Liver (tissue), 8 donors: ENCODE measurements at regions not wholly inside any gene's neighbourhood (a gene's known extent, or its start where the extent isn't known, plus 50 kb on each side); places are given as distances from the start of the nearest gene placed in this dataset.
A peak's percentile ranks its signal among the peaks of the same experiment; 100 is the strongest.

Experiments
- DNase-seq: peaks from one replicate; pipeline ENCODE4 v3.0.0-alpha.2; 2017; ENCODE audit warnings: low spot score
- H3K27ac ChIP-seq, 2 donors: one replicate each; pipeline ENCODE4 v1.7.0; 2013; ENCODE audit warnings: inconsistent platforms in 2 of 2, low read length in 2 of 2, control low read depth in 1 of 2, low read depth in 1 of 2, mild to moderate bottlenecking in 1 of 2
- H3K27me3 ChIP-seq, 4 donors: one replicate each; pipeline versions ENCODE4 v1.6.1 to v1.7.0; 2013; ENCODE audit warnings: low read length in 3 of 4, inconsistent platforms in 1 of 4, mild to moderate bottlenecking in 1 of 4, moderate library complexity in 1 of 4; ENCODE audit not compliant: control insufficient read depth in 4 of 4, insufficient read depth in 4 of 4
- H3K36me3 ChIP-seq, 4 donors: one replicate each; pipeline versions ENCODE4 v1.6.1 to v1.7.0; 2013; ENCODE audit warnings: low read length in 3 of 4, mild to moderate bottlenecking in 3 of 4, low read depth in 1 of 4, moderate library complexity in 1 of 4; ENCODE audit not compliant: control insufficient read depth in 4 of 4, insufficient read depth in 3 of 4
- H3K4me1 ChIP-seq, 4 donors: one replicate each; pipeline versions ENCODE4 v1.6.1 to v1.7.0; 2013; ENCODE audit warnings: low read length in 3 of 4, mild to moderate bottlenecking in 3 of 4, moderate library complexity in 1 of 4; ENCODE audit not compliant: control insufficient read depth in 4 of 4, insufficient read depth in 4 of 4
- H3K4me3 ChIP-seq, 3 donors: one replicate each; pipeline versions ENCODE4 v1.6.1 to v1.7.0; 2013; ENCODE audit warnings: low read length in 3 of 3, control low read depth in 1 of 3, low read depth in 1 of 3, mild to moderate bottlenecking in 1 of 3
- H3K9ac ChIP-seq, 2 donors: one replicate each; pipeline ENCODE4 v1.7.0; 2013; ENCODE audit warnings: low read length in 2 of 2, mild to moderate bottlenecking in 2 of 2, moderate library complexity in 2 of 2, control low read depth in 1 of 2, low read depth in 1 of 2
- H3K9me3 ChIP-seq, 4 donors: one replicate each; pipeline versions ENCODE4 v1.6.1 to v1.7.0; 2013; ENCODE audit warnings: low read length in 3 of 4; ENCODE audit not compliant: control insufficient read depth in 4 of 4
- ATF3 ChIP-seq: IDR thresholded peaks from 2 replicates; pipeline ENCODE4 v1.6.1; 2016; ENCODE audit warnings: antibody characterized with exemption
- CTCF ChIP-seq: fragments of 150-350 bp; IDR thresholded peaks from 2 replicates; pipeline ENCODE4 v1.5.1; 2017; ENCODE audit warnings: improper control_type of control experiment, low read depth, low read length; ENCODE audit not compliant: missing input control
- EGR1 ChIP-seq, 2 donors: IDR thresholded peaks; 2 replicates each; pipeline ENCODE4 v1.6.1; 2016 to 2018; ENCODE audit warnings: antibody characterized with exemption in 2 of 2, low read depth in 2 of 2
- FOXA1 ChIP-seq: IDR thresholded peaks from 2 replicates; pipeline ENCODE4 v1.6.1; 2016; ENCODE audit warnings: antibody characterized with exemption
- GABPA ChIP-seq, 2 donors: IDR thresholded peaks in 1 of 2; conservative IDR thresholded peaks in 1 of 2; 2 replicates each; pipeline ENCODE4 v1.6.1; 2016; ENCODE audit warnings: antibody characterized with exemption in 2 of 2, mild to moderate bottlenecking in 1 of 2, moderate library complexity in 1 of 2
- HNF4A ChIP-seq, 2 donors: conservative IDR thresholded peaks; 2 replicates each; pipeline ENCODE4 v1.6.1; 2016; ENCODE audit warnings: antibody characterized with exemption in 2 of 2, mild to moderate bottlenecking in 2 of 2
- HNF4G ChIP-seq: IDR thresholded peaks from 2 replicates; pipeline ENCODE4 v1.6.1; 2016; ENCODE audit warnings: antibody characterized with exemption
- JUND ChIP-seq, 2 donors: IDR thresholded peaks; 2 replicates each; pipeline ENCODE4 v1.6.1; 2016; ENCODE audit warnings: antibody characterized with exemption in 2 of 2
- MAX ChIP-seq: IDR thresholded peaks from 2 replicates; pipeline ENCODE4 v1.6.1; 2016; ENCODE audit warnings: antibody characterized with exemption
- NR2F2 ChIP-seq: IDR thresholded peaks from 2 replicates; pipeline ENCODE4 v1.6.1; 2016; ENCODE audit warnings: antibody characterized with exemption
- RXRA ChIP-seq, 2 donors: IDR thresholded peaks; 2 replicates each; pipeline ENCODE4 v1.6.1; 2017 to 2018; ENCODE audit warnings: antibody characterized with exemption in 2 of 2, mild to moderate bottlenecking in 1 of 2
- TAF1 ChIP-seq: conservative IDR thresholded peaks from 2 replicates; pipeline ENCODE4 v1.6.1; 2016; ENCODE audit warnings: antibody characterized with exemption, mild to moderate bottlenecking
- WGBS: extraction: QIAGEN DNeasy Blood & Tissue Kit; methylation state at CpG from one replicate; pipeline ENCODE4 v1.1.7; 2013; 5-methylcytosine and 5-hydroxymethylcytosine counted together
- TF ChIP-seq, protein P1 (sequence below): IDR thresholded peaks from 2 replicates; pipeline ENCODE4 v1.6.1; 2016; ENCODE audit warnings: antibody characterized with exemption
- donor health status: healthy.
- donor health status: healthy.
- donor health status: healthy.
- donor health status: healthy.
- donor health status: healthy.

GRCh38 chr9:117926031-117926658 is 221.9 kb downstream of the TLR4 start:
- Histone ChIP-seq H3K9ac (no peak overlapping the region), H3K36me3 (no peaks in the 10 kb centered on the region), H3K9me3 (no peaks in the 10 kb centered on the region), H3K27ac (no peak overlapping the region), H3K4me1 (peaks cover 0 to 8% (median 3%) of the 10 kb centered on the region in 4 donors), H3K27me3 (no peaks in the 10 kb centered on the region), H3K4me3 (no peak overlapping the region)
- DNase-seq, result no peak
- TF ChIP-seq RXRA (IDR thresholded peaks at IDR 0.05) (no peak), JUND (IDR thresholded peaks at IDR 0.05) (no peak), FOXA1 (no peak)
- 67% methylated on average over 5 of the region's 5 CpGs for WGBS

- no peak for TF ChIP-seq FOXA1
- TF ChIP-seq, protein P1, sequence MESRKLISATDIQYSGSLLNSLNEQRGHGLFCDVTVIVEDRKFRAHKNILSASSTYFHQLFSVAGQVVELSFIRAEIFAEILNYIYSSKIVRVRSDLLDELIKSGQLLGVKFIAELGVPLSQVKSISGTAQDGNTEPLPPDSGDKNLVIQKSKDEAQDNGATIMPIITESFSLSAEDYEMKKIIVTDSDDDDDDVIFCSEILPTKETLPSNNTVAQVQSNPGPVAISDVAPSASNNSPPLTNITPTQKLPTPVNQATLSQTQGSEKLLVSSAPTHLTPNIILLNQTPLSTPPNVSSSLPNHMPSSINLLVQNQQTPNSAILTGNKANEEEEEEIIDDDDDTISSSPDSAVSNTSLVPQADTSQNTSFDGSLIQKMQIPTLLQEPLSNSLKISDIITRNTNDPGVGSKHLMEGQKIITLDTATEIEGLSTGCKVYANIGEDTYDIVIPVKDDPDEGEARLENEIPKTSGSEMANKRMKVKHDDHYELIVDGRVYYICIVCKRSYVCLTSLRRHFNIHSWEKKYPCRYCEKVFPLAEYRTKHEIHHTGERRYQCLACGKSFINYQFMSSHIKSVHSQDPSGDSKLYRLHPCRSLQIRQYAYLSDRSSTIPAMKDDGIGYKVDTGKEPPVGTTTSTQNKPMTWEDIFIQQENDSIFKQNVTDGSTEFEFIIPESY, result no peak
- TF ChIP-seq HNF4G, result no peak
- no peak for TF ChIP-seq EGR1 (IDR thresholded peaks at IDR 0.05; ENCODE audit: low read depth in 2 of 2)
- no peak for TF ChIP-seq GABPA (IDR thresholded peaks at IDR 0.05 in 1 of 2, conservative IDR thresholded peaks at IDR 0.05 in 1 of 2)
- TF ChIP-seq MAX, result no peak
- TF ChIP-seq ATF3, result no peak
- TF ChIP-seq NR2F2, result no peak
- 44% methylated on average over 3 of the region's 3 CpGs for WGBS
- no peaks in the 10 kb centered on the region for H3K36me3 ChIP-seq
- no peak overlapping the region for H3K27ac ChIP-seq
- H3K9me3 ChIP-seq, result no peaks in the 10 kb centered on the region
- no peak overlapping the region for H3K4me3 ChIP-seq
- peaks cover 0 to 8% (median 3%) of the 10 kb centered on the region in 4 donors for H3K4me1 ChIP-seq
- no peak for DNase-seq
- no peaks in the 10 kb centered on the region for H3K27me3 ChIP-seq
- no peak overlapping the region for H3K9ac ChIP-seq
Measured at GRCh38 chr9:117927354-117927753, 223.2 kb downstream of the TLR4 start.

GRCh38 chr9:117929868-117930267 is 225.7 kb downstream of the TLR4 start:
- WGBS, result 16% methylated on average over 1 of the region's 1 CpG
- no peak overlapping the region for H3K9ac ChIP-seq
- DNase-seq, result no peak

DNA sequence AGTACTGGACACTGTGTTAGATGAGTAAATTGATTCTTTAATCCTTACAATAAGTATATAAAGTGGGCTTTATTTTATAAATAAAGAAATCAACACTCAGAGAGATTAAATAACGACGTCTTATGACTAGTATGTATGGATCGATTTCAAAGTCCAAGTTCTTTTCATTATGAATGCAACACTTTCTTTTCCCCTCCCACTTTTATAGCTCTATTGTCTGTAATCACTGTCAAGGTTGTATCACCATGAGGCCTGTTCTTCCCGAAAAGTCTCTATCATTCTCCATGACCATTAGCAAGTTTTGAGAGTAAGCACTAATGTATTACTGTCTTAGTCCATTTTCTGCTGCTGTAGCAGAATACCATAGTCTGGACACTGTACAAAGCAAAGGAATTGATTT is 228.4 kb downstream of the TLR4 start:
- H3K4me1 ChIP-seq, result peaks cover 0 to 8% (median 3%) of the 10 kb centered on the region in 4 donors
- no peak for DNase-seq
- no peaks in the 10 kb centered on the region for H3K27me3 ChIP-seq
- H3K9ac ChIP-seq, result no peak overlapping the region
- H3K36me3 ChIP-seq, result no peaks in the 10 kb centered on the region
- TF ChIP-seq, protein P1, result no peak
- TF ChIP-seq HNF4G (no peak), NR2F2 (no peak), CTCF (no peak), GABPA (IDR thresholded peaks at IDR 0.05 in 1 of 2, conservative IDR thresholded peaks at IDR 0.05 in 1 of 2) (no peak), TAF1 (no peak)
- H3K27ac ChIP-seq, result no peak overlapping the region
- 79% methylated on average over 4 of the region's 4 CpGs for WGBS
- no peak overlapping the region for H3K4me3 ChIP-seq
- H3K9me3 ChIP-seq, result no peaks in the 10 kb centered on the region

More at GRCh38 chr9:117929868-117930267, 225.7 kb downstream of the TLR4 start:
- Histone ChIP-seq H3K27ac (no peak overlapping the region), H3K27me3 (no peaks in the 10 kb centered on the region), H3K4me3 (no peak overlapping the region), H3K9me3 (no peaks in the 10 kb centered on the region), H3K4me1 (peaks cover 0 to 8% (median 3%) of the 10 kb centered on the region in 4 donors), H3K36me3 (no peaks in the 10 kb centered on the region)
- TF ChIP-seq GABPA (IDR thresholded peaks at IDR 0.05 in 1 of 2, conservative IDR thresholded peaks at IDR 0.05 in 1 of 2) (no peak), HNF4A (conservative IDR thresholded peaks at IDR 0.05) (peak in 1 of 2 donors; percentile 18)
